ENCODE measurements at regions not wholly inside any gene's neighbourhood (a gene's known extent, or its start where the extent isn't known, plus 50 kb on each side); places are given as distances from the start of the nearest gene placed in this dataset.

GRCh38 chr16:9484881-9485280 is 393.4 kb downstream of the HAPSTR1 start:
- Histone ChIP-seq H3K4me1 (ENCODE audit: low read length) (no peaks in the 10 kb centered on the region), H3K4me2 (ENCODE audit: low read depth, low read length) (no peak overlapping the region), H3K4me3 (ENCODE audit: low read length) (no peak overlapping the region), H3K9me2 (replicated peaks; ENCODE audit: insufficient read depth, low read length) (no peaks in the 10 kb centered on the region), H3K27ac (ENCODE audit: low read length) (no peak overlapping the region), H3K79me2 (ENCODE audit: low read length) (no peaks in the 10 kb centered on the region), H3K9me3 (replicated peaks; ENCODE audit: insufficient read depth, low read length) (no peaks in the 10 kb centered on the region), H4K20me1 (ENCODE audit: insufficient read depth, low read length) (no peaks in the 10 kb centered on the region), H3K36me3 (replicated peaks; ENCODE audit: insufficient read depth, low read length) (no peaks in the 10 kb centered on the region), H3F3A (ENCODE audit: insufficient read depth, low read length) (no peaks in the 10 kb centered on the region), H3K27me3 (replicated peaks; ENCODE audit: insufficient read depth, low read length) (no peaks in the 10 kb centered on the region), H2AFZ (ENCODE audit: low read length) (no peak overlapping the region), H3K9ac (ENCODE audit: low read length) (no peak overlapping the region)
- DNase-seq: no peak
- TF ChIP-seq EZH2 (optimal IDR thresholded peaks at IDR 0.05; ENCODE audit: low read depth, low read length) (no peak), CTCF (IDR thresholded peaks at IDR 0.05; ENCODE audit: low read length) (no peak), EZH2phosphoT487 (IDR thresholded peaks at IDR 0.05; ENCODE audit: low read length) (no peak)

GRCh38 chr16:9489835-9490467 is 398.5 kb downstream of the HAPSTR1 start:
- Histone ChIP-seq H3K27me3 (replicated peaks; ENCODE audit: insufficient read depth, low read length) (no peaks in the 10 kb centered on the region), H4K20me1 (ENCODE audit: insufficient read depth, low read length) (no peaks in the 10 kb centered on the region), H3K4me2 (ENCODE audit: low read depth, low read length) (no peak overlapping the region), H3K9me2 (replicated peaks; ENCODE audit: insufficient read depth, low read length) (no peaks in the 10 kb centered on the region), H3K9ac (ENCODE audit: low read length) (no peak overlapping the region), H3K4me3 (ENCODE audit: low read length) (no peak overlapping the region), H3K4me1 (ENCODE audit: low read length) (no peaks in the 10 kb centered on the region), H3F3A (ENCODE audit: insufficient read depth, low read length) (no peaks in the 10 kb centered on the region), H3K79me2 (ENCODE audit: low read length) (no peaks in the 10 kb centered on the region), H3K9me3 (replicated peaks; ENCODE audit: insufficient read depth, low read length) (no peaks in the 10 kb centered on the region), H3K27ac (ENCODE audit: low read length) (no peak overlapping the region), H3K36me3 (replicated peaks; ENCODE audit: insufficient read depth, low read length) (no peaks in the 10 kb centered on the region), H2AFZ (ENCODE audit: low read length) (no peak overlapping the region)
- no peak for DNase-seq
- TF ChIP-seq EZH2phosphoT487 (IDR thresholded peaks at IDR 0.05; ENCODE audit: low read length): no peak
- no peak for TF ChIP-seq EZH2 (optimal IDR thresholded peaks at IDR 0.05; ENCODE audit: low read depth, low read length)
- no peak for TF ChIP-seq CTCF (IDR thresholded peaks at IDR 0.05; ENCODE audit: low read length)

GRCh38 chr16:9495824-9496223 is 404.4 kb downstream of the HAPSTR1 start:
- H3K4me2 ChIP-seq (ENCODE audit: low read depth, low read length): no peak overlapping the region
- no peak for TF ChIP-seq EZH2phosphoT487 (IDR thresholded peaks at IDR 0.05; ENCODE audit: low read length)
- no peak for TF ChIP-seq CTCF (IDR thresholded peaks at IDR 0.05; ENCODE audit: low read length)
- TF ChIP-seq EZH2 (optimal IDR thresholded peaks at IDR 0.05; ENCODE audit: low read depth, low read length): no peak
- no peaks in the 10 kb centered on the region for H3K4me1 ChIP-seq (ENCODE audit: low read length)
- H3K79me2 ChIP-seq (ENCODE audit: low read length): no peaks in the 10 kb centered on the region
- no peaks in the 10 kb centered on the region for H3K9me2 ChIP-seq (replicated peaks; ENCODE audit: insufficient read depth, low read length)
- H4K20me1 ChIP-seq (ENCODE audit: insufficient read depth, low read length): no peaks in the 10 kb centered on the region
- DNase-seq: no peak
- H3K9me3 ChIP-seq (replicated peaks; ENCODE audit: insufficient read depth, low read length): no peaks in the 10 kb centered on the region
- no peaks in the 10 kb centered on the region for H3K36me3 ChIP-seq (replicated peaks; ENCODE audit: insufficient read depth, low read length)
- H3K9ac ChIP-seq (ENCODE audit: low read length): no peak overlapping the region
- H2AFZ ChIP-seq (ENCODE audit: low read length): no peak overlapping the region
- no peaks in the 10 kb centered on the region for H3K27me3 ChIP-seq (replicated peaks; ENCODE audit: insufficient read depth, low read length)
- H3F3A ChIP-seq (ENCODE audit: insufficient read depth, low read length): no peaks in the 10 kb centered on the region
- no peak overlapping the region for H3K27ac ChIP-seq (ENCODE audit: low read length)
- H3K4me3 ChIP-seq (ENCODE audit: low read length): no peak overlapping the region
